HEK293 (cell line): ENCODE measurements at regions not wholly inside any gene's neighbourhood (a gene's known extent, or its start where the extent isn't known, plus 50 kb on each side); places are given as distances from the start of the nearest gene placed in this dataset.

Source experiments
- PRDM1 ChIP-seq: fragments of 450-650 bp; formaldehyde crosslinking; IDR thresholded peaks from 2 replicates; pipeline ENCODE4; 2016; ENCODE audit warnings: missing biosample characterization, missing genetic modification characterization
- SCRT2 ChIP-seq: fragments of 450-650 bp; formaldehyde crosslinking; IDR thresholded peaks from 2 replicates; pipeline ENCODE4 v1.5.1; 2016; ENCODE audit warnings: missing biosample characterization, missing genetic modification characterization
- ZBTB1 ChIP-seq: fragments of 450-650 bp; formaldehyde crosslinking; IDR thresholded peaks from 2 replicates; pipeline ENCODE4 v1.5.1; 2016; ENCODE audit warnings: missing biosample characterization, missing genetic modification characterization
- ZNF274 ChIP-seq, 2 experiments: fragments of 200-500 bp in 1 of 2; fragments of 450-650 bp in 1 of 2; sonication (Bioruptor generic) in 1 of 2; formaldehyde crosslinking in 1 of 2; IDR thresholded peaks; 2 replicates each; pipeline versions ENCODE4 v1.5.1 to v1.6.1; 2014 to 2016; ENCODE audit warnings: borderline replicate concordance in 1 of 2, inconsistent platforms in 1 of 2, low read length in 1 of 2, missing biosample characterization in 1 of 2, missing genetic modification characterization in 1 of 2
- ZNF555 ChIP-seq: fragments of 450-650 bp; formaldehyde crosslinking; conservative IDR thresholded peaks from 2 replicates; pipeline ENCODE4 v1.5.1; 2017; ENCODE audit warnings: missing biosample characterization, mild to moderate bottlenecking, missing genetic modification characterization, inconsistent platforms
- ZNF747 ChIP-seq: fragments of 450-650 bp; formaldehyde crosslinking; IDR thresholded peaks from 2 replicates; pipeline ENCODE4 v1.5.1; 2016; ENCODE audit warnings: missing biosample characterization, missing genetic modification characterization
- TF ChIP-seq, protein P1 (sequence below): fragments of 450-650 bp; formaldehyde crosslinking; IDR thresholded peaks from 2 replicates; pipeline ENCODE4 v1.5.1; 2016; ENCODE audit warnings: missing biosample characterization, missing genetic modification characterization
- TF ChIP-seq, protein P2 (sequence below): fragments of 450-650 bp; formaldehyde crosslinking; IDR thresholded peaks from 2 replicates; pipeline ENCODE4 v1.5.1; 2016; ENCODE audit warnings: missing biosample characterization, missing genetic modification characterization
- TF ChIP-seq, protein P3 (sequence below): sonication (generic); formaldehyde crosslinking; IDR thresholded peaks from 2 replicates; pipeline ENCODE4 v1.8.1; 2022; ENCODE audit warnings: mild to moderate bottlenecking, moderate library complexity, missing genetic modification reagents

DNA sequence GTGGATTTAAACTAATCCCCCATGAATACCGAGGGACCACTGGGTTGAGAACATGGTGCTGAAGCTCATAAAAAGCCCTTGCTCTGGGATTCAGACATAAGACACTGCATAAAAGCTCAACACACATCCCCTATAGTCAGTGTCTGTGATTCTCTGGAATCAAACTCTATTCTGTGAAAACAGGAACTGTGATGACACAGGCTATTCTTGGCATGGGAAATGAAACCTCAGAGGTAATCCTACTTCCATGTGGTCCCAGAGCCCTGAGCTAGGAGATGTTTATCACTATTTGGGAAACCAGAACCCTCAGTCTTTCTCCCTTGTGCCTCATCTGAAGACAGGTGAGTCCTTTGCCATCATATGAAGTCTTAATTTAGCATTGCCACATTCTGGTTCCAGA, 135.4 kb upstream of the PRSS3 start:
- TF ChIP-seq ZNF274 (IDR thresholded peaks at IDR 0.05; ENCODE audit: low read length) = no peak
- no peak for TF ChIP-seq ZNF274 (tag by site-specific recombination; IDR thresholded peaks at IDR 0.05; ENCODE audit: borderline replicate concordance)
- no peak for TF ChIP-seq ZNF747
- TF ChIP-seq, protein P1, sequence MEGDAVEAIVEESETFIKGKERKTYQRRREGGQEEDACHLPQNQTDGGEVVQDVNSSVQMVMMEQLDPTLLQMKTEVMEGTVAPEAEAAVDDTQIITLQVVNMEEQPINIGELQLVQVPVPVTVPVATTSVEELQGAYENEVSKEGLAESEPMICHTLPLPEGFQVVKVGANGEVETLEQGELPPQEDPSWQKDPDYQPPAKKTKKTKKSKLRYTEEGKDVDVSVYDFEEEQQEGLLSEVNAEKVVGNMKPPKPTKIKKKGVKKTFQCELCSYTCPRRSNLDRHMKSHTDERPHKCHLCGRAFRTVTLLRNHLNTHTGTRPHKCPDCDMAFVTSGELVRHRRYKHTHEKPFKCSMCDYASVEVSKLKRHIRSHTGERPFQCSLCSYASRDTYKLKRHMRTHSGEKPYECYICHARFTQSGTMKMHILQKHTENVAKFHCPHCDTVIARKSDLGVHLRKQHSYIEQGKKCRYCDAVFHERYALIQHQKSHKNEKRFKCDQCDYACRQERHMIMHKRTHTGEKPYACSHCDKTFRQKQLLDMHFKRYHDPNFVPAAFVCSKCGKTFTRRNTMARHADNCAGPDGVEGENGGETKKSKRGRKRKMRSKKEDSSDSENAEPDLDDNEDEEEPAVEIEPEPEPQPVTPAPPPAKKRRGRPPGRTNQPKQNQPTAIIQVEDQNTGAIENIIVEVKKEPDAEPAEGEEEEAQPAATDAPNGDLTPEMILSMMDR (tag by site-specific recombination) = no peak
- TF ChIP-seq PRDM1 = no peak
- TF ChIP-seq, protein P2, sequence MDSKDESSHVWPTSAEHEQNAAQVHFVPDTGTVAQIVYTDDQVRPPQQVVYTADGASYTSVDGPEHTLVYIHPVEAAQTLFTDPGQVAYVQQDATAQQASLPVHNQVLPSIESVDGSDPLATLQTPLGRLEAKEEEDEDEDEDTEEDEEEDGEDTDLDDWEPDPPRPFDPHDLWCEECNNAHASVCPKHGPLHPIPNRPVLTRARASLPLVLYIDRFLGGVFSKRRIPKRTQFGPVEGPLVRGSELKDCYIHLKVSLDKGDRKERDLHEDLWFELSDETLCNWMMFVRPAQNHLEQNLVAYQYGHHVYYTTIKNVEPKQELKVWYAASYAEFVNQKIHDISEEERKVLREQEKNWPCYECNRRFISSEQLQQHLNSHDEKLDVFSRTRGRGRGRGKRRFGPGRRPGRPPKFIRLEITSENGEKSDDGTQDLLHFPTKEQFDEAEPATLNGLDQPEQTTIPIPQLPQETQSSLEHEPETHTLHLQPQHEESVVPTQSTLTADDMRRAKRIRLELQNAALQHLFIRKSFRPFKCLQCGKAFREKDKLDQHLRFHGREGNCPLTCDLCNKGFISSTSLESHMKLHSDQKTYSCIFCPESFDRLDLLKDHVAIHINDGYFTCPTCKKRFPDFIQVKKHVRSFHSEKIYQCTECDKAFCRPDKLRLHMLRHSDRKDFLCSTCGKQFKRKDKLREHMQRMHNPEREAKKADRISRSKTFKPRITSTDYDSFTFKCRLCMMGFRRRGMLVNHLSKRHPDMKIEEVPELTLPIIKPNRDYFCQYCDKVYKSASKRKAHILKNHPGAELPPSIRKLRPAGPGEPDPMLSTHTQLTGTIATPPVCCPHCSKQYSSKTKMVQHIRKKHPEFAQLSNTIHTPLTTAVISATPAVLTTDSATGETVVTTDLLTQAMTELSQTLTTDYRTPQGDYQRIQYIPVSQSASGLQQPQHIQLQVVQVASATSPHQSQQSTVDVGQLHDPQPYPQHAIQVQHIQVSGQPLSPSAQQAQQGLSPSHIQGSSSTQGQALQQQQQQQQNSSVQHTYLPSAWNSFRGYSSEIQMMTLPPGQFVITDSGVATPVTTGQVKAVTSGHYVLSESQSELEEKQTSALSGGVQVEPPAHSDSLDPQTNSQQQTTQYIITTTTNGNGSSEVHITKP = no peak
- no peak for TF ChIP-seq ZNF555 (tag by site-specific recombination)
- TF ChIP-seq, protein P3, sequence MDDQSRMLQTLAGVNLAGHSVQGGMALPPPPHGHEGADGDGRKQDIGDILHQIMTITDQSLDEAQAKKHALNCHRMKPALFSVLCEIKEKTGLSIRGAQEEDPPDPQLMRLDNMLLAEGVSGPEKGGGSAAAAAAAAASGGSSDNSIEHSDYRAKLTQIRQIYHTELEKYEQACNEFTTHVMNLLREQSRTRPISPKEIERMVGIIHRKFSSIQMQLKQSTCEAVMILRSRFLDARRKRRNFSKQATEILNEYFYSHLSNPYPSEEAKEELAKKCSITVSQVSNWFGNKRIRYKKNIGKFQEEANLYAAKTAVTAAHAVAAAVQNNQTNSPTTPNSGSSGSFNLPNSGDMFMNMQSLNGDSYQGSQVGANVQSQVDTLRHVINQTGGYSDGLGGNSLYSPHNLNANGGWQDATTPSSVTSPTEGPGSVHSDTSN (CRISPR knock-in tag) = no peak
- no peak for TF ChIP-seq SCRT2 (tag by site-specific recombination)
- no peak for TF ChIP-seq ZBTB1
